ENCODE measurements at regions not wholly inside any gene's neighbourhood (a gene's known extent, or its start where the extent isn't known, plus 50 kb on each side); places are given as distances from the start of the nearest gene placed in this dataset.
"Not testable (repeated sequence)": the region's sequence is repeated elsewhere in the genome, so short reads cannot be mapped to it uniquely, and the experiment has no call there.

DNA sequence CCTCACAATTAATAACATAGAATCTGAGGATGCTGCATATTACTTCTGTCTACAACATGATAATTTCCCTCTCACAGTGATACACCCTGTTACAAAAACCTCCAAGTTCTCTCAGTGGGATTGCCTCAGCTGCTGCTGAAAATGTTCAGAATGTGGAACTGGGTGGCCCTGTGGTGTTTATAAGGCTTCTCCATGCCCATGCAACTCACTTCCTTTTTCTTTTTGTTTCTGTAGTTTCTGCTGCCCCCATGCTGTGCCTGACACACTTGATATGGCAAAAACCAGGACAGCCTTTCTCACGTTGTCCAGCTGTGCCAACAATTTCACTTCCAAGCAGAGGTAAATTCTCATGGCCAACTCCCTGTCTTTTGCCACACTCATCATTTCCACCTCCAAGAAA is 206.2 kb downstream of the RPIA start:
- H3K9me3 Mint-ChIP-seq (ENCODE audit: low read depth): no peaks in the 10 kb centered on the region
- no peak overlapping the region for H3K4me3 Mint-ChIP-seq
- H3K36me3 Mint-ChIP-seq: no peaks in the 10 kb centered on the region
- no peaks in the 10 kb centered on the region for H3K4me1 Mint-ChIP-seq (ENCODE audit: low read depth)
- no peak overlapping the region for H3K27ac Mint-ChIP-seq
- peaks cover 4% of the 10 kb centered on the region for H3K27me3 Mint-ChIP-seq

DNA sequence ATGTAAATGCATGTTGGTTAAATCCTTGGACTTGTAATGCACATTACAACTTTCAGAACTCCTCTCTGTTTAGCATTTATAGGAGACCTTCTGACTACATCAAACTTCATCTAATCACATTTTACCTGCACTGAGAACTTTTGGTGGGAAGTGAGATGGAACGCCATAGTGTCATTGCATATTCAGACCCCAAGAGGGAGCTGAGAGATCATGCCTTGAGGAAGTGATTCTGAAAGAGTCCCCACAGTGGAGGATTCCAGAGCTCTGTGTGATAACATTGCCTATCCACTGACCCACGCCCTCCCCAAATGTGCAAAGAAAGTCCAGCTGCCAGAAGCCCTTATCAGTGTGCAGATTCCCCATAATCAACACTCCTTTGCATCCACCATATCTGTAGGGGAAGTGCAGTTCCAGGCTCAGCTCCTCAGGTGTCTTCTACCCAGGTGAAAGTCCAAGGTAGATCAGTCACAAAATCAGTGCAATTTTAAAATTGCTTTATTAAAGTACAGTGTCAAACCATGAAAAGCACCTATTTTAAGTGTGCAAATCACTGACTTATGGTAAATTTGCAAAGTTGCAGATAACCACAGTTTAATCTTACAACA is 212.4 kb downstream of the RPIA start:
- no peaks in the 10 kb centered on the region for H3K4me1 Mint-ChIP-seq (ENCODE audit: low read depth)
- H3K27me3 Mint-ChIP-seq: peaks cover 4% of the 10 kb centered on the region
- H3K4me3 Mint-ChIP-seq: no peak overlapping the region
- no peaks in the 10 kb centered on the region for H3K36me3 Mint-ChIP-seq
- no peaks in the 10 kb centered on the region for H3K9me3 Mint-ChIP-seq (ENCODE audit: low read depth)
- H3K27ac Mint-ChIP-seq: no peak overlapping the region

- Mint-ChIP-seq H3K36me3 (no peaks in the 10 kb centered on the region), H3K9me3 (ENCODE audit: low read depth) (no peaks in the 10 kb centered on the region), H3K27ac (no peak overlapping the region), H3K27me3 (peaks cover 5% of the 10 kb centered on the region), H3K4me1 (ENCODE audit: low read depth) (no peaks in the 10 kb centered on the region), H3K4me3 (no peak overlapping the region)
These were observed 221.8 kb downstream of the RPIA start for GRCh38 chr2:88913280-88913679.

GRCh38 chr2:88919087-88919738 is 227.7 kb downstream of the RPIA start:
- Mint-ChIP-seq H3K4me1 (ENCODE audit: low read depth) (no peaks in the 10 kb centered on the region), H3K36me3 (no peaks in the 10 kb centered on the region), H3K4me3 (no peak overlapping the region), H3K9me3 (ENCODE audit: low read depth) (no peaks in the 10 kb centered on the region), H3K27me3 (no peaks in the 10 kb centered on the region), H3K27ac (no peak overlapping the region)

GRCh38 chr2:88920399-88920798 is 228.9 kb downstream of the RPIA start:
- H3K9me3 Mint-ChIP-seq (ENCODE audit: low read depth); H3K4me3 Mint-ChIP-seq; H3K4me1 Mint-ChIP-seq (ENCODE audit: low read depth); H3K27ac Mint-ChIP-seq; H3K36me3 Mint-ChIP-seq; H3K27me3 Mint-ChIP-seq: not testable (repeated sequence)

GRCh38 chr2:88924533-88924932 is 233.1 kb downstream of the RPIA start:
- H3K36me3 Mint-ChIP-seq: no peaks in the 10 kb centered on the region
- no peak overlapping the region for H3K4me3 Mint-ChIP-seq
- no peak overlapping the region for H3K27ac Mint-ChIP-seq
- H3K9me3 Mint-ChIP-seq (ENCODE audit: low read depth): no peaks in the 10 kb centered on the region
- no peaks in the 10 kb centered on the region for H3K27me3 Mint-ChIP-seq
- H3K4me1 Mint-ChIP-seq (ENCODE audit: low read depth): no peaks in the 10 kb centered on the region

- H3K4me3 Mint-ChIP-seq: no peak overlapping the region
- H3K27ac Mint-ChIP-seq: no peak overlapping the region
- H3K36me3 Mint-ChIP-seq: no peaks in the 10 kb centered on the region
- no peaks in the 10 kb centered on the region for H3K9me3 Mint-ChIP-seq (ENCODE audit: low read depth)
- H3K4me1 Mint-ChIP-seq (ENCODE audit: low read depth): no peaks in the 10 kb centered on the region
- H3K27me3 Mint-ChIP-seq: no peaks in the 10 kb centered on the region
These were observed 234.4 kb downstream of the RPIA start for GRCh38 chr2:88925770-88926462.

DNA sequence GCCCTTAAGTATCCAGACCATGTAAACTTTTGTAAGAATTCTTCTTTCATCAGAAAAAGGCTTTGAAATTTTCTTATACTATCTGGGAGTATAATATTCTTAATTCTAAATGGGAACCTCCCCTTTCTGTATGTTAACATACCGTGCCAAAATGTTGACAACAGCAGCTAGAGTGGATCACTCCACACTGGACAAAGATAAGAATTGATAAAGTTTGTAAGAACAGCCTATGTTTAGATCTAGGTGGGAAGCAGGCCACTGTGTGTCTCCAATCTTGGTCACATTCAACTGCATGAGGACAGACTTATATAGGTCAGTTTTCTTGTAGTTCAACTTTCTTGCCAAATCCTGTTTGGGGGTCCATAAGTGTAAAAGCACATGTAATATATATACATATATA is 235.7 kb downstream of the RPIA start:
- no peak overlapping the region for H3K27ac Mint-ChIP-seq
- no peak overlapping the region for H3K4me3 Mint-ChIP-seq
- H3K4me1 Mint-ChIP-seq (ENCODE audit: low read depth): no peaks in the 10 kb centered on the region
- no peaks in the 10 kb centered on the region for H3K36me3 Mint-ChIP-seq
- no peaks in the 10 kb centered on the region for H3K9me3 Mint-ChIP-seq (ENCODE audit: low read depth)
- H3K27me3 Mint-ChIP-seq: no peaks in the 10 kb centered on the region

GRCh38 chr2:88930659-88931058 is 239.2 kb downstream of the RPIA start:
- H3K36me3 Mint-ChIP-seq: no peaks in the 10 kb centered on the region
- peaks cover 2% of the 10 kb centered on the region for H3K4me1 Mint-ChIP-seq (ENCODE audit: low read depth)

DNA sequence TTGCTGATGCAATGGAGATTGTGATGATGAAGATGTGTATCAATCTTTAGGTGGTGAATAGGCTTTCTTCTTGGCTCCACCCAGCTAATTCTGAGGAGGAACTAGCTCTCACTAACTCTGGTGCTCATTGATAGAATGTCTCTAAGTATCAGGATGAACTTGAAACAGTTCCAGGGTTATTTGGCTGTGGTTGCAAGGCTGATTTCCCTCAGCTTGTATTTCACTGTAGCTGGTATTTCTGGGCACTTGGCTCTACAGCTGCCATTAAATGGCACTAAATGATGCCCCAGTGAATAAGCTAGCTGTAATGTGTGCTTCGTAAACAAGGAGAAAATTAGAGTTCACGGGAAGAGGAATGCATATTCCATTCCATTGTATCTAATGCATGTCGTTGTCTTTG is 241.2 kb downstream of the RPIA start:
- Mint-ChIP-seq H3K27me3 (peaks cover 2% of the 10 kb centered on the region), H3K27ac (no peak overlapping the region), H3K4me1 (ENCODE audit: low read depth) (peaks cover 2% of the 10 kb centered on the region), H3K9me3 (ENCODE audit: low read depth) (no peaks in the 10 kb centered on the region), H3K4me3 (no peak overlapping the region), H3K36me3 (no peaks in the 10 kb centered on the region)

More at GRCh38 chr2:88930659-88931058, 239.2 kb downstream of the RPIA start:
- H3K4me3 Mint-ChIP-seq: no peak overlapping the region
- H3K27ac Mint-ChIP-seq: no peak overlapping the region
- H3K9me3 Mint-ChIP-seq (ENCODE audit: low read depth): no peaks in the 10 kb centered on the region
- H3K27me3 Mint-ChIP-seq: peaks cover 2% of the 10 kb centered on the region

GRCh38 chr2:88933091-88933490 is 241.6 kb downstream of the RPIA start:
- Mint-ChIP-seq H3K4me3 (no peak overlapping the region), H3K36me3 (no peaks in the 10 kb centered on the region), H3K27me3 (peaks cover 2% of the 10 kb centered on the region), H3K9me3 (ENCODE audit: low read depth) (no peaks in the 10 kb centered on the region), H3K4me1 (ENCODE audit: low read depth) (peaks cover 2% of the 10 kb centered on the region), H3K27ac (no peak overlapping the region)

GRCh38 chr2:88933980-88934379 is 242.5 kb downstream of the RPIA start:
- H3K4me1 Mint-ChIP-seq (ENCODE audit: low read depth): peaks cover 2% of the 10 kb centered on the region
- H3K27ac Mint-ChIP-seq: no peak overlapping the region
- no peaks in the 10 kb centered on the region for H3K36me3 Mint-ChIP-seq
- H3K9me3 Mint-ChIP-seq (ENCODE audit: low read depth): no peaks in the 10 kb centered on the region
- H3K4me3 Mint-ChIP-seq: no peak overlapping the region
- H3K27me3 Mint-ChIP-seq: peaks cover 2% of the 10 kb centered on the region

DNA sequence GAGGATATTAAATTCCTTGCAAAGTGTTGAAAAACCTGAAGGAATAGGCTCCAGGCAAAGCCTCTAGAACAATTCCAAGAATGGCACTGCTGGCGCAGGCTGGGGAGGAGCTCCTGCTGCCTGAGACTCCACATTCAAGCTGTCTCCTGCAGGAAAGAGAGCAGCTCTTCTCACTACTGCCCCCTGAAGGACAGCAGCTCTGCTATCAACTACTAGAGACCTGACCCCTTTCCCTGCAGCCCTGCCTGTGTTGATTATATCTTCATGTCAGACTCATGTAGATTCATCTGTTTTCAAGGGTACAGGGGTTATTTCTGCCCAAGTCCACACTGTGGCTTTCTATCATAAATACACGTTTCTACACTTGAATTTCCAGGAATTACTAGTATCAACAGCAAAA is 249.7 kb downstream of the RPIA start:
- H3K9me3 Mint-ChIP-seq (ENCODE audit: low read depth): not testable (repeated sequence)

GRCh38 chr2:88942798-88943197 is 251.3 kb downstream of the RPIA start:
- Mint-ChIP-seq H3K36me3 (no peaks in the 10 kb centered on the region), H3K27ac (no peak overlapping the region)

More for the DNA sequence above, 249.7 kb downstream of the RPIA start:
- H3K27ac Mint-ChIP-seq; H3K4me3 Mint-ChIP-seq; H3K27me3 Mint-ChIP-seq; H3K4me1 Mint-ChIP-seq (ENCODE audit: low read depth); H3K36me3 Mint-ChIP-seq: not testable (repeated sequence)

GRCh38 chr2:88949336-88949735 is 257.9 kb downstream of the RPIA start:
- Mint-ChIP-seq H3K36me3 (no peaks in the 10 kb centered on the region), H3K27ac (no peak overlapping the region), H3K4me1 (ENCODE audit: low read depth) (no peaks in the 10 kb centered on the region), H3K9me3 (ENCODE audit: low read depth) (no peaks in the 10 kb centered on the region), H3K27me3 (peaks cover 4% of the 10 kb centered on the region), H3K4me3 (no peak overlapping the region)

More at GRCh38 chr2:88942798-88943197, 251.3 kb downstream of the RPIA start:
- Mint-ChIP-seq H3K4me3 (no peak overlapping the region), H3K27me3 (no peaks in the 10 kb centered on the region), H3K4me1 (ENCODE audit: low read depth) (no peaks in the 10 kb centered on the region), H3K9me3 (ENCODE audit: low read depth) (no peaks in the 10 kb centered on the region)

Measured in activated naive CD8-positive, alpha-beta T cell (primary cell).